GM18498 (cell line): ENCODE measurements at regions not wholly inside any gene's neighbourhood (a gene's known extent, or its start where the extent isn't known, plus 50 kb on each side); places are given as distances from the start of the nearest gene placed in this dataset.

ENCODE experiments used
- ATAC-seq: cut with Tn5 transposase; IDR thresholded peaks from one replicate; pipeline ENCODE4 v1.9.1; 2021; ENCODE audit warnings: mild to moderate bottlenecking, moderate library complexity; ENCODE audit not compliant: unreplicated experiment

DNA sequence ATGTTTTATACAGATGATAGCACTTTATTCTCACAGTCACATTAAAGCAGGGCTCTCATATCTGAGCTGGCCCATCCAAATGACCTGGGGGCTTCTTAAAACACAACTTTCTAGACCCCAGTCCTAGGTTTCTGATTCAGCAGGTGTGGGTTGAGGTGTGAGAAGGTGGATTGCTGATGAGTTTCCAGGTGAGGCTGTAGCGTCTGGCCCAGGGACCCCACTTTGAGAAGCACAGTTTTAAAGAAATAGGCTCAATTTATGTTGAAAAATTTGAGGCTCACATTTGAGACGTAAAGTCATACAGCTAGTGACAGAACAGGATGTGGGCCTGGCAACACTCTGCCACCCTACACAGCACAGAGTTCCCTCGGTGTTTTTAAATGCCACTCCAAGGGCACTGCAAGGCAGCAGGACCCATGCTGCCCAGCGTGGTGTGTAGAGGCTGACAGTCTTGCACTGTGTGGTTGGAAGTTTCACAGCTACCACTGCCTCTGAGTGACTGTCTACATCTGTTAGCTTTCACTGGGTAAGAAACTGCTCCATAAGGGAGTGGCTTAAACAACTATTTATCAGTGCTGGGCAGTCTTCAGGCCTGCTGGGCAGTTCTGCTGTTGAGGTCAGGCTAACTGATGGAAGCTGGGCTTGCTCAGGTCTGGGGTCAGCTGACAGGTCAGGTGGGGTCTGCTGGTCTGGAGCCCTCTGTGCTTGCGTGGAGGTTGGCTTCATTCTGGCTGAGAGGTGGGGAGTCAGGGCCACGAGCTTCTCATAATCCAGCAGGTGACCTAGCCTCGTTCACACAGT lies 319.7 kb downstream of the CXCL12 start:
- no peak for ATAC-seq

DNA sequence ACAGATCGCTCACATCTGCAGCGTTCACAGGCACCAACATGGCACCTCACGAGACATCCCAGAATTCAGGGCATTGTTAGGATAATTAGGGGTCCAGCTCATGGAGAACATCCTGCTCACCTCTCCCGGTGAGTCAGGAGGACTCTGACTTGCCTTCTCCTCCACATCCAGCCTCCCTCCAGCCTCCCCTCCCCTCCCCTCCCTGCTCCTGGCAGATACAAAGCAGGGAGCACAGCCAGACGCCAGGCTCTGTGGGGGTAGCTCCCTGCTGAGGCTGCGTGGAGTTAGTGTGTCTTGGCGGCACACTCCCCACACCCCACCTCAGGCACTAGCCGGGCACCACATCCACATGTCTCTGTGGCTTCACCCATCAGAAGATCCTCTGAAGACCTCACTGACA lies 320.6 kb downstream of the CXCL12 start:
- no peak for ATAC-seq

DNA sequence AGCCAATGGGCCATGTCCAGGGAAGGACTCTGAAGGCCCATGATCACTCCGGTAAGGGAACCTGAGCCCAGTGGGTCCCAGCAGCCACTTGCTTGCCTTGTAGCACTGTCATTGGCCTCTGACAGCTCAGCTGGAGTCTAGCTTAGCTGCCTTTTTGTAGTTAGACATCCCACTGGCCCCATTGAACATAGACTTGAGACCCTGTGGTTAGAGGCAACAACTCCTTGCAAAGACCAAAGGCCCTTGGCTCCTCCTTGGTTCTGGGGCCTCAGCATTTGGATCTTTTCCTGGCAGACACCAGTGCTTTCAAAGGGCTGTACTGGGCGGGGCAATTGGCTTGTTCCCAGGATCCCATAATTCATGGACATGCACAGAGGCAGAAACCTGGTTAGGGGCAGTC lies 321.2 kb downstream of the CXCL12 start:
- no peak for ATAC-seq

DNA sequence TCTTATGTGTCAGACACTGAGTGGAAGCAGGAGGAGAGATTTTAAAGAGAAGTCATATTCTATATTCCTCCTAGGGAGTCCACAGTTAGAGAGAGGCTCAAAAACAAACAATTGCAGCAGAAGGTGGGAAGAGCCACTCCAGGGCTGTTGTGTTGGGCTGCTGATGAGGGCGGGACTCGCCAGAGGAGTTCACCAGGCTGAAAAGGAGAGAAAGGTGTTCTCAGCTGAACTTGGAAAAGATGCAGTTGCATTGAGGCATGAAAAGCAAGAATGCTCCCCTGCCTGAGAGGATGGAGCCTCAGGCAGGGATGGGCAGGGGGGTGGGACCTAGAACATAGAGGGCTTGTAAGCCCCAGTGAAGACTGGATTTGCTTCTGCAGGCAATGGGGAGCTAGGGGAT lies 324.2 kb downstream of the CXCL12 start:
- ATAC-seq: no peak

DNA sequence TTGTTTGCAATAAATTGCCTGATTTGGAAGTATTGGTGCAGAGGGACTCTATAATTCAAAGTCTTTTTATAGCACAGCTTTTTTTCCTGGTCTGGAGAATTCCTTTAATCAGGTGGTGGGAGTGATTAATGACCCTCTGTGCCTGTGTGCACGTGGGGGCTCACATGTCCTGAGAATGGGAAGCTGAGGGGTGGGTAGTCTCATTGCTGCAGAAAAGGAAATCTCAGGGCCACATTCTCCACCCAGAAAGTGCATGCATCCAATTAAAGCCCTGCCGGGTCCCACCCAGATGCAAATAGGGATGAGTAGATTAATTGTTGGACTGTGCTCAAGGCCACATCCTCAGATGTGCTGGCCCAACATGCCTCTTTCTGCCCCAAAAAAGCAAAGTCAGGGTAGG lies 324.7 kb downstream of the CXCL12 start:
- no peak for ATAC-seq

DNA sequence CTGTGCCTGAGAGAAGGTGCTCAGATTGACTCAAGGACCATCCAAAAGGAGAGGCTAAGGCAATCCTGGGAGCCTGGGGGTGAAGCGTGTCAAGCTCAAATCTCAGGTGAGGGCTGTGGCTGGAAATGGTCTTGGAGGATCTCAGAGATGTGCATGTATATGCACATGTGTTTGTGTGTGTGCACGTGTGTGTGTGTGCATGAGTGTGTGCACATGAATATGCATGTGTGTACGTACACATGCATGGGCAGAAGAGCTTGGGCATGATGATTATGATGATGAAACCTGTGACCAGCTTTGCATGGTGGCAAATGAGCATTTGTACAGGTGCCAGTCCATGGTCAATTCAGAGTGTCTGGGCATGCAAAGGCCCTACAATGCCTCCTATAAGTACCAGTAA lies 326.6 kb downstream of the CXCL12 start:
- ATAC-seq: no peak

DNA sequence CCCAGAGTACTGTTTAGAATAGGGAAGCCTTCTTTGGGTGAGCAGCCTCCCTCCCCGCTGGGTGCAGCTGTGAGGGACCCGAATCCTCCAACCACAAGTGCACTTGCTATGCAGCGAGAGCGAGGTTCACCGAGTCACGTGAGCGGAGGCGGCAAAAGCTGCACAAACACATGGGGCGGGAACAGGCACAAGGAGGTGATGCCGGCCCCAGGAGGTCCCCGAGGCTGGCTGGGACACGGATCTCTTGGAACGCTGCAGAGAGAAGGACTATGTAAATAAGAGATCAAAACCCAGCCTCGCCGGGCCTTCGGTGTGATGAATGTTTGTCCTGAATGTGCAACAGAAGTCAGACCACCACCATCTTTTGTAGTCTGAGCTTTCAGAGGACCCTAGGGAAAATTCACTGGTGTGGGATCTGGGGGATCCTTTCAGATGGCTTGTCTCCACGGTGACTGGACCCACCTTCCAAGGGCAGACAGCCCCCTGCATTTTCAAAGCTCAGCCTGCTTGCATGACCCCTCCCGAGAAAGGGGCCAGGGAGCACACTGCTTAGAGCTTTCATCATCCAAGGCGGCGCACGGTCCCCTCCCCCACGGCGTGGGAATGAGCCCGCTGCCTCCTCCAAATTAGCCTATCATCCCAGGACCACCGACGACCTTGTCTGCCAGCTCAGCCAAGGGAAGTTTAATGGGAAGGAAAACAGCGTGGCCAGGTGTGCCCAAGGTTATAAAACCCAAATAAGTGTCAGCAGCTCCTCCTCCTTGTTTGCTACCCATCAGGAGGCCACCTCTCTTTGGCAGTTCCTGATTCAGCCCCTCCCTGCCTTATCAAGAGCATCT lies 327.7 kb downstream of the CXCL12 start:
- no peak for ATAC-seq

DNA sequence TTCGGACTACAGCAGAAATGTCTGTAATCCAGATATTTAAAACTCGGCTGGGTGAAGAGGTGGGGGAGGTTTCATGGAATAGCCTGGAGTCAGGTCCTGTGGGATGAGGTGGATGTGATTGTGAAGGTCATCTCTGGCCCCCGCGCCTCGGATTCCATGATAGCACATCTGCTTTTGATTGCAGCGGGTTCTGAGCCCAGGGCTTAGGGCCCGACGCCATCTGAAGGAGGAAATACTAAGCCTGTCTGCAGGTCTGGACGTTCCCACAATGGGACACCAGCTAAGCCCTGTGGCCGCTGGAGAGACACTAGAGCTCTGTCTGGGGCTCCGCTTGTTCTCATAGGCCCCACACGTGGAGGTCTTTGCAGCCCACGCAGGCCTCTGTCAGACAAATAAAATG lies 328.7 kb downstream of the CXCL12 start:
- ATAC-seq: no peak

DNA sequence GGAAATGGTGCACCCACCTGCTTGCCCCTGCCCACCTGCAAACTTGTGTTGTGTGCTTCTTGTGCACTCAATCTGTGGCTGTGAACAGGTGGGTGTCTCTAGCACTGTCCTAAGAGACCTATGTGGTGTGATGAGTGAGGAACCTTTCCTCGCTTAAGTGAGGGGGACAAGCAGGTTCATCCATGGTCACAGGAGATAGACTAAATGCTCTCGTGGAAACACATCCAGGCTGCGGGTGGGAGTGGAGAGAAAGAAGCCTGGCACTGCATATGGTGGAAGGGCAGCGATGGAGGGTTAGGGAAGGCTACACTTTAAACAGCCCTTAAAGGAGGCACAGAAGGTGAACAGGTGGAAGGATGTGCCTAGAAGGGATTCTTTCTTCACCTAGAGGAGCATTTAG lies 330.9 kb downstream of the CXCL12 start:
- no peak for ATAC-seq

DNA sequence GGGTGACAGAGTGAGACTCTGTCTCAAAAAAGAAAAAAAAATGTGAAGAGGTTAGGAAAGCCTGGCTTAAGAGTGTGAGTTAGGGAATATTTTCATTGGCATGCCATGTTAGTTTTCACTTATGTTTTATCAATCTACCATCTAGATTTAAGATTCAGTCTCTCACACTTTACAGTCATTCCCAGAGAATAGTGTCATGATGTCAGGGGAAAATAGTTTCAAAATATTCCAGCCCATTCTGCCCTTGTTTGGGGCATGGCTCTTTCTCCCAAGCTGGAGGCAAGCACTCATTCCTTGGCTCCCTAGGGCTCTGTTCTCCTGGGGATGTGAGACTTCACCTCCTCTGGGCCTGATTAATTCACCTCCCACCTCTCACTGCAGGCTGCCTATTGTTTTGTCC lies 331.5 kb downstream of the CXCL12 start:
- no peak for ATAC-seq

DNA sequence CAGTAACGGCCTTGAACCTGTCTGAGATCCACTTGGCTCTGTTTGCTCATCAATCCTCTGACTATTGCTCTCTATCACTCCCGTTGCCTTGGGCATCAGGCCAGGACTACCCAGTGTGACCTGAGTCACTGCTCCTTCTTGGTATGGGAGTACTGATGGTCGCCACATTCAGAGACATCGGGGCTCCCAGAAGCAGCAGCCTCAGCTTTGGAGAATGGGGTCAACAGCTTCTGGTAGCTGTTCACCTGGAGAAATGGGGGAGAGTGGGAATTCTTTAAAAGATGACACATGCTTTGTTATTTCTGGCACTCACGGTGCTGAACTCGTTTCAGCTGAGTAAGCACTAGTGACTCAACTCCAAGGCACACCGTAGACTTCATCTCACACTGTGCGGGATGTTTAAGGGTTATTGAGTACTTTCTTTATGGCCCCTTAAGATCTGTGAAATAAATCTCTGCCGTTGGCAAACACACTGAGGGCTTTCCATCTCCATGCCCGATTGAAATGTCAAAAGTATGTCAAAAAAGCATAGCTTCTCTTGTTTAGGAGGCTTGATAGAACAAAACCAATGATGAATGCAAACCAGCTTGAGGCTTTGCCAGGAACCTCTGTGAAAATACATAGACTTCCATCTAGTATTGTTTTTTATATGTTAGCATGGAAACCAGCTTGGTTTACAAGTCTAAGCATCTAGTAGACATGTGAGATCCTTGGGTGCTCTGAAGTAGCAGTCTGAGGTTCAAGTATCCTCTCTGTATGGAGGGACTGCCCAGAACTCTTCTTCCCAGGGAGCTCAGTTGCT lies 333.1 kb downstream of the CXCL12 start:
- ATAC-seq: no peak

DNA sequence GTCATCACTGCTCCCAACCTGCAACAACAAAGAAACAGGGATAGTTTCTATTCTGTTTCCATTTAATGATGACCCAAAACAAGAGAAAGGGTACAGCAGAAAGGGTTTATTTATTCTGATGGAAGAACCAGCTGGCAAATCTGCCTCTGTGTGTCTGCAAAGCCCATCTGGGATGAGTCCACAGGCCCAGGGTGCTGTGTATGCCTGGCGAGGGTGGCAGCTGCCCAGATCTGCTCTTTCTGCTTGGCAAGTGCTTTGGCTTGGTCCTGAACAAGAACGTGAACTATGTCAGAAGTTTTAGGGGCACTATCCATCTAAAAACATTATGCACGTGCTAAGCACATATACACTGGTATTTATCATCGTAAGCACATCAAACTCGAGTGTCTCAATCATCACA lies 333.8 kb downstream of the CXCL12 start:
- no peak for ATAC-seq

DNA sequence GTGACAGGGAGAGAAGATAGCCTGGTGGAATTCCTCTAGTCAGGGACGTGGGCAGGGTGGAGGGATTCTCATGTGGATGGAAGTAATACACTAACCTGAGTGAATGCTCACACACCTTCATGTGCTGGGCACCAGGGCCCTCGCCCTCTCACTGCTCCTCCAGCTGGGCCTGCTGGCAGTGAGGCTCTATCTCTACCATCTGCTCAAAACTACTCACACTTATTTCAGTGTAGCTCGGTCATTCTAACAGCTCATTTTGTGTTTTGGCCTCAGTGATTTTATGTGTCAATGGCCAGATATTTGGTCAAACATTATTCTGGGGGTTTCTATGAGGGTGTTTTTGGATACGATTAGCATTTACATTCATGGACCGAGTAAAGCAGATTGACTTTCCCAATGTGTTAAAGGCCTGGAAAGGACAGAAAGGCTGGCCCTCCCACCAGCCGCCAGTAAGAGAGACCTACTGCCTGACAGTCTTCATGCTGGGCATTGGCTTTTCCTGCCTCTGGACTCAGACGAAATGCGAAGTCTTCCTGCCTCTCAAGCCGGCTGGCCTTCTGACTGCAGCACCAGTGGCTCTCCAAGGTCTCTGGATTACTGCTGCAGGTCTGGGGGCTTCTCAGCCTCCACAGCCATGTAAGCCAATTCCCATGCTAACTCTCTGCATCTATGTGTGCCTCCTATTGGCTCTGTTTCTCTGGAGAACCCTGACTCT lies 335.4 kb downstream of the CXCL12 start:
- ATAC-seq: no peak

DNA sequence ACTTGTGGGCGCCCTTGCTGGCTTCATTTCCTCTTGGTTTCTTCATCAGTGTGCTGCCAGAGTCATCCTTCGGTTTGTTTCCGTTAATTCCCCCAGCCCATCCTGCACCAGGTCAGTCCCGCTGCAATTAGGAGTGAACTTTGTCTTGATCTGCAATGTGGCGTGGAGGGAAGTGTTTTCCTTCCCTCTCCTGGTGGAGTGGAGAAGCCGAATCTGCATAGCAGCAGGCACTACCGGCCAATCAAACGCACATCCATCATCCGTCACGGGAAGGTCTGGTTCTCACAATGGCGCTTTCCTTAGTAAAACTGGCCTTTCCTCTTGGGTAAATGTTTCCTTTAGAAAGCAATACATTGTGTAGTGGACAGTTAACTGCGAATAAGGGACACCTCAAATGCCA lies 337.5 kb downstream of the CXCL12 start:
- no peak for ATAC-seq

DNA sequence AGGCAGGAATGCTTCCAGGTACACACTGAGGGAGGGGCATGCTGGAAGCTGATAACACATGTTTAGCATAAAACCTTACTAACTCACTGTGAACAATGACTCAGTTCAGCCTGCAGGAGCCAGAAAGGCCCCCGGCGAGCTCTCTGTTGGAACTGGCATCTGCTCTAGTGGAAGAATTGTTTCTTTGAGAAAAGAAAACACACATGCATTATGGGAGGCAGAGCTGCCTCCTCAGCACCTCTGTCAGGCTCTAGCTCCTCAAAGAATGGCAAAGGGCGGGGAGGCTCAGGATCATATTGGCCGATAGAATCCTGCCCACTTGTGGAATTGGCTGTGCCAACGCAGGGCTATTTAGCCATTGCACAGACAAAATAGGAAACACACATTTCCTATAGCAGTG lies 338.3 kb downstream of the CXCL12 start:
- ATAC-seq: no peak

DNA sequence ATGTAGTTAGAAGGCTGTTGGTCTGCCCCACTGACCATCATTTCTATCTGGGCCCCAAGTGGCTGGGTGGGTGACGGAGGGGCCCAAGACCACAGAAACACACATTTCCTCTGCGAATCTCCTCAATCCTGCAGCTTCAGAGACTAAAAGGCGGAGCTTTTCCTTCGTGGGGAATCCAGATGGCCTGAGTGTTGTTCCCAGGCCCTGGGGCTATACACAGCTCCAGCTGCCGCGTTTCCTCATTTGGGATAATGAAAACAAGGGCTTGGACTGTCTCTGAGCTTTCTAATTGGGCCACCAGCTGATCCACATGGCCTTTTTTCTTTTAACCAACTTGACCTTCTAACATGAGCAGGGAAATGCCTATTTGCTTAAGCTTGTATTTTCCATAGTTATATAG lies 339.9 kb downstream of the CXCL12 start:
- no peak for ATAC-seq

DNA sequence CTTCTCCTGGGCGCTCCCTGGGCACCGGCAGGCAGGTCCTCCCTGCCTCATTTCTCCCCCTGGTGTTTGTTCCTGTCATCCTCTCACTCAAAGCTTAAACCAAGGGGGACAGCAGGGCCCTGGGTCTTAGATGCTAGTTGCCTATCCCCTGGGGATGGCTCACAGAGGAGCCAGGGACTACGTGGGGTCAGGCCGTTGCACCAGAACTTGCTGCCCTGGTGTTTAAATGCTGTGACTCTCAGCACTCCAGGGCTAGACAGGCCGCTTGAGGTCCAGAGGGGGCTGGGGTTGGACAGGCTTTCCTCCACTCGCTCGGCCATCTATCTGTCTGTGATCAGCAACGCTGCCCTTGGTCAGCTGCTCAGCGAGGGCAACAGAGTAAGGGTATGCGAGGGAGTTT lies 340.3 kb downstream of the CXCL12 start:
- ATAC-seq: no peak

DNA sequence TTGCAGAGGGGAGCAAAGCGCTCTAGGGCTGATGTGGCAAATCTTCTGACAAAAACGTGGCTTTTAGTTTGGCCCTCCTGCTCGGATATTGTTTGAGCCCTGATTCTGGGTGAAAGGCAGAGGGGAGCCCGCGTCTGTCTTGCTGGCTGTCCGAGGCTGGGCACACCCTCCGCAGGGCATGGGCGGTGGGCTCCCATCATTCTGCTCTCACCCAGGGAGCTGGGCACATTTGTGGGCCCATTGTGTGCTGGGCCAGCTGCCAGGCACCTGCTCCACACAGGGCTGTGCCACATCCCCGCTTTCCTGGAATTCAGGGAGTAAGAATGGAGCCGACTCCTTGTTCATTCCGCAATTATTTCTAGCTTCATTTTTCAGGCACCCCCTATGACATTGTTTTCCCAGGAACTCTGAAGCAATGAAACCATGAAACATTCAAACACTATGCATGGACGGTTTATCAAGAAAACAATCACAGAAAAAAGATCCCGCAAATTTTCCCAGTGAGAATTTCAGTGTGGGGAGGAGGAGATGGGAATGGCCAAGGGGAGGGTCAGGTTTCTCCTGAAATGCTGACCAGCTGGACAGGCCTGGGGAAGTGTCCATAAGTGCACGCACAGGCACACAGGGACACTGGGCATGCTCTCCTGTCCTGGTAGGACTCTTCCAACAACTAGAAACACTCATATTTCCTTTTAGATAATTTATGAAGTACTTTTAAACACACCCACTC lies 341.1 kb downstream of the CXCL12 start:
- ATAC-seq: no peak

DNA sequence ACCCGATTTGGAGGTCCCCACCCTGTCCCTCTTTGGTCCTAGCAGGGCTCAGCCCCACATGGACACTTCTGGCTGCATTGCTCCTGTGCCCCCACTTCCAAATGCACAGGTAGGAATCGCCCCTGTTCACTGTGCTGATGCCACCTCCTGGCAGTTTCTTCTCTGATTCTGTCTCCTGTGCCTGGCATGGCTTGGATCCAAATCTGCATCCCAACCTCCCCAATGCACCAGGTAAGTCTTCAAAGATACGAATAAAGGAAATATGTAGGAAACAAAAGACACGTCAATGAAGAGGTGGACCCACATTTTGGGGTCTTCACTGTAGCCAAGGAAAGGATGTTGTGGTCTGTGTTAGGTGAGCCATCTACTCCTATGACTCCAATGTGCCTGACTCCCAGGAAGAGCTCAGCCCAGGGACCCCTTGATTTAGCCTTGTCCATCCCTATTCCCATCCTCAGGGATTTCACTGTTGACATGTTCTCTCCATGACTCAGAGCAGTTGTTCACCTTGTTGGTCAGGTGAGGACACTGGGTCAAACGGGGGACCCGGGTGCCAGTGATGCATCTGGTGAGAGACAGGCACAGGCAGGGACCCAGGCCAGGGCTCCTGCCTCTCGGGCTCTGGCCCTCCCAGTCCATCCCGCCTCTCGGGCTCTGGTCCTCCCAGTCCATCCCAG lies 341.8 kb downstream of the CXCL12 start:
- no peak for ATAC-seq
